Astrocyte (in vitro differentiated cells and primary cell): ENCODE measurements at regions not wholly inside any gene's neighbourhood (a gene's known extent, or its start where the extent isn't known, plus 50 kb on each side); places are given as distances from the start of the nearest gene placed in this dataset.

Experiments used
- CTCF ChIP-seq: IDR thresholded peaks from 2 replicates; pipeline ENCODE4 v1.5.1; 2011; ENCODE audit warnings: low read depth, mild to moderate bottlenecking, inconsistent platforms, low read length, moderate library complexity; ENCODE audit not compliant: insufficient read depth
- EZH2 ChIP-seq: IDR thresholded peaks from 2 replicates; pipeline ENCODE4 v1.6.1; 2012; ENCODE audit warnings: mild to moderate bottlenecking, low read length, inconsistent platforms; ENCODE audit not compliant: insufficient read depth

DNA sequence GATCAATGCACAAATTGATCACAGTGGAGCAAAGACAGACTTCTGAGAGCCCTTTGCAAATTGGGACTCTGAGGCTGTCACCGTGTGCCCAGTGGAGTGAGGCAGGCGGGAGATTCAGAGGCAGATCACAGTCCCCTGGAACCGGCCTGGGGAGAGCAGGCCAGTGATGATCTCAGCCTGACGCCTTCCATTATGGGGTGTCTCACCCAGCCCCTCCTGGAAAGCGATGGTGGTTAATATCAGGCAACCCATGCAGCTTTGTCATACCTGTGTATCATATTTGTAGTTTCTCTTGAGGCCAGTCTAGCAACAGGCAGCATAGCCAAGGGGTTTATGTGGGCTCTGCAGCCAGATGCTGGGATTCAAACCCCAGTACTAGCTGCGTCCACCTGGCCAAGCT lies 147.8 kb downstream of the EMX2 start:
- no peak for TF ChIP-seq CTCF
- no peak for TF ChIP-seq EZH2
